ENCODE measurements at regions not wholly inside any gene's neighbourhood (a gene's known extent, or its start where the extent isn't known, plus 50 kb on each side); places are given as distances from the start of the nearest gene placed in this dataset.
"Not testable (repeated sequence)": the region's sequence is repeated elsewhere in the genome, so short reads cannot be mapped to it uniquely, and the experiment has no call there.

GRCh38 chr21:19076031-19076430, 672.4 kb upstream of the TMPRSS15 start:
- peaks cover 0 to 16% (median 0%) of the 10 kb centered on the region in 4 donors for H3K9me3 ChIP-seq
- 89 to 92% methylated on average over 1 of the region's 1 CpG for WGBS, 2 donors
- ATAC-seq (ENCODE audit: low FRiP score in 2 of 2), result no peak
- H3K27me3 ChIP-seq, result no peaks in the 10 kb centered on the region
- no peaks in the 10 kb centered on the region for H3K4me1 ChIP-seq
- DNase-seq, result no peak
- H3K4me3 ChIP-seq, result no peak overlapping the region
- TF ChIP-seq EP300 (IDR thresholded peaks at IDR 0.05) (no peak), CTCF (IDR thresholded peaks at IDR 0.05) (no peak), POLR2AphosphoS5 (IDR thresholded peaks at IDR 0.05) (no peak), POLR2A (IDR thresholded peaks at IDR 0.05) (no peak)
- H3K36me3 ChIP-seq, result no peaks in the 10 kb centered on the region
- no peak overlapping the region for H3K27ac ChIP-seq

GRCh38 chr21:19109694-19110093, 706.1 kb upstream of the TMPRSS15 start:
- no peak for DNase-seq
- no peaks in the 10 kb centered on the region for H3K9me3 ChIP-seq
- H3K4me3 ChIP-seq, result no peak overlapping the region
- H3K4me1 ChIP-seq, result no peaks in the 10 kb centered on the region
- no peak for ATAC-seq (ENCODE audit: low FRiP score in 2 of 2)
- H3K27ac ChIP-seq, result no peak overlapping the region
- TF ChIP-seq EP300 (IDR thresholded peaks at IDR 0.05) (no peak), POLR2AphosphoS5 (IDR thresholded peaks at IDR 0.05) (no peak), CTCF (IDR thresholded peaks at IDR 0.05) (no peak), POLR2A (IDR thresholded peaks at IDR 0.05) (no peak)
- no peaks in the 10 kb centered on the region for H3K36me3 ChIP-seq
- no peaks in the 10 kb centered on the region for H3K27me3 ChIP-seq
- WGBS, 2 donors, result 80 to 89% methylated on average over 2 of the region's 2 CpGs

- ATAC-seq (ENCODE audit: low FRiP score in 2 of 2); H3K27ac ChIP-seq; H3K9me3 ChIP-seq; H3K36me3 ChIP-seq; H3K27me3 ChIP-seq; H3K4me3 ChIP-seq; H3K4me1 ChIP-seq; DNase-seq: not testable (repeated sequence)
- 75 to 79% methylated on average over 4 of the region's 4 CpGs for WGBS, 2 donors
Measured at GRCh38 chr21:19119259-19119658, 715.7 kb upstream of the TMPRSS15 start.

- no peaks in the 10 kb centered on the region for H3K27me3 ChIP-seq
- no peaks in the 10 kb centered on the region for H3K36me3 ChIP-seq
- H3K27ac ChIP-seq, result no peak overlapping the region
- H3K4me1 ChIP-seq, result no peaks in the 10 kb centered on the region
- no peak for ATAC-seq (ENCODE audit: low FRiP score in 2 of 2)
- TF ChIP-seq CTCF (IDR thresholded peaks at IDR 0.05) (no peak), EP300 (IDR thresholded peaks at IDR 0.05) (no peak), POLR2A (IDR thresholded peaks at IDR 0.05) (no peak), POLR2AphosphoS5 (IDR thresholded peaks at IDR 0.05) (no peak)
- 87 to 94% methylated on average over 4 of the region's 4 CpGs for WGBS, 2 donors
- H3K9me3 ChIP-seq, result no peaks in the 10 kb centered on the region
- H3K4me3 ChIP-seq, result no peak overlapping the region
- no peak for DNase-seq
Measured at GRCh38 chr21:19120591-19120990, 717.0 kb upstream of the TMPRSS15 start.

- no peaks in the 10 kb centered on the region for H3K36me3 ChIP-seq
- no peaks in the 10 kb centered on the region for H3K4me1 ChIP-seq
- no peak for TF ChIP-seq POLR2AphosphoS5 (IDR thresholded peaks at IDR 0.05)
- TF ChIP-seq EP300 (IDR thresholded peaks at IDR 0.05), result no peak
- no peak for TF ChIP-seq CTCF (IDR thresholded peaks at IDR 0.05)
- TF ChIP-seq POLR2A (IDR thresholded peaks at IDR 0.05), result no peak
- H3K9me3 ChIP-seq, result no peaks in the 10 kb centered on the region
- DNase-seq, result no peak
- H3K27ac ChIP-seq, result no peak overlapping the region
- no peak for ATAC-seq (ENCODE audit: low FRiP score in 2 of 2)
- H3K27me3 ChIP-seq, result no peaks in the 10 kb centered on the region
- no peak overlapping the region for H3K4me3 ChIP-seq
- 64 to 73% methylated on average over 2 of the region's 2 CpGs for WGBS, 2 donors
Measured at GRCh38 chr21:19122356-19122755, 718.8 kb upstream of the TMPRSS15 start.
